Cardiac muscle cell (in vitro differentiated cells and primary cell): ENCODE measurements at regions not wholly inside any gene's neighbourhood (a gene's known extent, or its start where the extent isn't known, plus 50 kb on each side); places are given as distances from the start of the nearest gene placed in this dataset.

Source experiments
- DNase-seq, 2 donors: peaks; one replicate each; pipeline versions ENCODE4 v3.0.0 to v3.0.0-alpha.2; 2010 to 2017; ENCODE audit warnings: low read depth in 1 of 2, low spot score in 1 of 2
- H3K27ac ChIP-seq: fragments of 200-600 bp; sonication (generic); 2 replicates; pipeline ENCODE4 v1.5.1; 2016
- H3K27me3 ChIP-seq: fragments of 200-600 bp; sonication (generic); 2 replicates; pipeline ENCODE4 v1.6.0; 2016; ENCODE audit warnings: control low read depth
- H3K36me3 ChIP-seq: fragments of 200-600 bp; sonication (generic); 2 replicates; pipeline ENCODE4 v1.5.1; 2016; ENCODE audit warnings: control low read depth
- H3K4me1 ChIP-seq: fragments of 200-600 bp; sonication (generic); 2 replicates; pipeline ENCODE4 v1.8.1; 2017; ENCODE audit warnings: low read depth, mild to moderate bottlenecking, mixed run types
- H3K4me3 ChIP-seq: fragments of 200-600 bp; sonication (generic); 2 replicates; pipeline ENCODE4 v1.5.1; 2016; ENCODE audit warnings: mild to moderate bottlenecking
- H3K9me3 ChIP-seq: fragments of 200-600 bp; sonication (generic); 2 replicates; pipeline ENCODE4 v1.5.1; 2017; ENCODE audit warnings: low read depth, mild to moderate bottlenecking, control low read depth
- CTCF ChIP-seq: IDR thresholded peaks from 2 replicates; pipeline ENCODE4 v1.5.1; 2012; ENCODE audit warnings: low read depth, mild to moderate bottlenecking, low read length

- Histone ChIP-seq H3K27ac (no peak overlapping the region), H3K27me3 (no peaks in the 10 kb centered on the region), H3K36me3 (no peaks in the 10 kb centered on the region)
Observed at GRCh38 chr5:11984196-11984595, 80.0 kb upstream of the CTNND2 start.

GRCh38 chr5:11981986-11982385 is 77.7 kb upstream of the CTNND2 start:
- no peak overlapping the region for H3K27ac ChIP-seq
- H3K9me3 ChIP-seq: no peaks in the 10 kb centered on the region
- no peak overlapping the region for H3K4me3 ChIP-seq
- H3K4me1 ChIP-seq: no peaks in the 10 kb centered on the region
- no peaks in the 10 kb centered on the region for H3K27me3 ChIP-seq
- DNase-seq: no peak
- H3K36me3 ChIP-seq: no peaks in the 10 kb centered on the region
- no peak for TF ChIP-seq CTCF

More at GRCh38 chr5:11984196-11984595, 80.0 kb upstream of the CTNND2 start:
- DNase-seq: no peak
- H3K4me1 ChIP-seq: no peaks in the 10 kb centered on the region
- TF ChIP-seq CTCF: no peak
- H3K4me3 ChIP-seq: no peak overlapping the region
- H3K9me3 ChIP-seq: no peaks in the 10 kb centered on the region

- no peak for DNase-seq
- Histone ChIP-seq H3K27me3 (no peaks in the 10 kb centered on the region), H3K9me3 (no peaks in the 10 kb centered on the region), H3K27ac (no peak overlapping the region), H3K4me3 (no peak overlapping the region), H3K36me3 (no peaks in the 10 kb centered on the region), H3K4me1 (no peaks in the 10 kb centered on the region)
- TF ChIP-seq CTCF: no peak
Observed at GRCh38 chr5:11977904-11978303, 73.7 kb upstream of the CTNND2 start.

- H3K27me3 ChIP-seq: no peaks in the 10 kb centered on the region
- TF ChIP-seq CTCF: no peak
Observed at GRCh38 chr5:11973469-11973868, 69.2 kb upstream of the CTNND2 start.

GRCh38 chr5:11963227-11963626 is 59.0 kb upstream of the CTNND2 start:
- TF ChIP-seq CTCF: no peak
- DNase-seq: no peak
- Histone ChIP-seq H3K4me1 (no peaks in the 10 kb centered on the region), H3K27me3 (no peaks in the 10 kb centered on the region), H3K4me3 (no peak overlapping the region), H3K36me3 (no peaks in the 10 kb centered on the region), H3K9me3 (no peaks in the 10 kb centered on the region), H3K27ac (no peak overlapping the region)

More at GRCh38 chr5:11973469-11973868, 69.2 kb upstream of the CTNND2 start:
- no peak for DNase-seq
- Histone ChIP-seq H3K9me3 (no peaks in the 10 kb centered on the region), H3K27ac (no peak overlapping the region), H3K4me3 (no peak overlapping the region), H3K4me1 (no peaks in the 10 kb centered on the region), H3K36me3 (no peaks in the 10 kb centered on the region)

- DNase-seq: no peak
- Histone ChIP-seq H3K27ac (no peak overlapping the region), H3K36me3 (no peaks in the 10 kb centered on the region), H3K4me1 (no peaks in the 10 kb centered on the region), H3K4me3 (no peak overlapping the region), H3K9me3 (no peaks in the 10 kb centered on the region), H3K27me3 (no peaks in the 10 kb centered on the region)
- no peak for TF ChIP-seq CTCF
Observed at GRCh38 chr5:11962122-11962521, 57.9 kb upstream of the CTNND2 start.
